CD4-positive, alpha-beta T cell treated with Interleukin-21 for 1 hour (primary cell): ENCODE measurements at regions not wholly inside any gene's neighbourhood (a gene's known extent, or its start where the extent isn't known, plus 50 kb on each side); places are given as distances from the start of the nearest gene placed in this dataset.

ENCODE experiments used
- DNase-seq: peaks from one replicate; pipeline ENCODE4 v3.0.0-alpha.2; 2020

- DNase-seq, result no peak
Measured at GRCh38 chr3:14273901-14274611, 95.4 kb downstream of the LSM3 start.

- DNase-seq, result no peak
Measured at GRCh38 chr3:14274612-14274936, 96.0 kb downstream of the LSM3 start.

GRCh38 chr3:14274999-14275961 is 96.7 kb downstream of the LSM3 start:
- no peak for DNase-seq

- DNase-seq, result no peak
Measured at GRCh38 chr3:14275962-14276909, 97.6 kb downstream of the LSM3 start.

GRCh38 chr3:14277557-14277956 is 98.9 kb downstream of the LSM3 start:
- DNase-seq, result no peak

- no peak for DNase-seq
Measured at GRCh38 chr3:14278265-14278798, 99.7 kb downstream of the LSM3 start.

GRCh38 chr3:14278799-14279625 is 100.4 kb downstream of the LSM3 start:
- DNase-seq, result no peak

GRCh38 chr3:14279626-14280061 is 101.0 kb downstream of the LSM3 start:
- DNase-seq, result no peak

GRCh38 chr3:14280326-14280725 is 101.7 kb downstream of the LSM3 start:
- no peak for DNase-seq

- no peak for DNase-seq
Measured at GRCh38 chr3:14281053-14281452, 102.4 kb downstream of the LSM3 start.

GRCh38 chr3:14282001-14282705 is 103.5 kb downstream of the LSM3 start:
- no peak for DNase-seq

- no peak for DNase-seq
Measured at GRCh38 chr3:14282706-14283075, 104.1 kb downstream of the LSM3 start.

GRCh38 chr3:14283092-14283812 is 104.6 kb downstream of the LSM3 start:
- DNase-seq, result no peak

GRCh38 chr3:14283813-14284438 is 105.3 kb downstream of the LSM3 start:
- no peak for DNase-seq

GRCh38 chr3:14284694-14285547 is 106.3 kb downstream of the LSM3 start:
- DNase-seq, result no peak

GRCh38 chr3:14285548-14285925 is 106.9 kb downstream of the LSM3 start:
- DNase-seq, result no peak

GRCh38 chr3:14286887-14287500 is 108.4 kb downstream of the LSM3 start:
- DNase-seq, result no peak

- no peak for DNase-seq
Measured at GRCh38 chr3:14288177-14288788, 109.7 kb downstream of the LSM3 start.
